ENCODE measurements at regions not wholly inside any gene's neighbourhood (a gene's known extent, or its start where the extent isn't known, plus 50 kb on each side); places are given as distances from the start of the nearest gene placed in this dataset.

- no peak for DNase-seq (ENCODE audit: low spot score)
Observed at GRCh38 chrX:49773993-49774392, 55.1 kb upstream of the PAGE4 start.

DNA sequence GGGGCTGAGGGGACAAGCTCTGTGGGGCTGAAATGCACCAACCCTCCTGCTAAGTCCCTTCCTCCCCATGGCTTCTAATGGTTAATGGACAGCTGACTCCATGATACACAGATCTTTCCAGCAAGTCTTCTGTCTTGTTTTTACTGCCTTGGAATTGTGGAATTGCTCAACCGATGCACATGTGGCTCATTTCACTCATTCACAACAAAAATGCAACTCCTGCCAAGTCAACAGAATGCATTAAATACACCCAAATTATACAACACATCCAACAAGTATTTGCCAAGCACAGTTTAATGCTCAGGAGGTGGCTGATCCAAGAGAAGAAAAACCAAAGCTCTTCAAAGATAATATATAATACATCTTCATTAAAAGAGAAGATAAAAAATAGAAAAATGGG is 61.9 kb upstream of the PAGE4 start:
- DNase-seq (ENCODE audit: low spot score), result no peak

DNA sequence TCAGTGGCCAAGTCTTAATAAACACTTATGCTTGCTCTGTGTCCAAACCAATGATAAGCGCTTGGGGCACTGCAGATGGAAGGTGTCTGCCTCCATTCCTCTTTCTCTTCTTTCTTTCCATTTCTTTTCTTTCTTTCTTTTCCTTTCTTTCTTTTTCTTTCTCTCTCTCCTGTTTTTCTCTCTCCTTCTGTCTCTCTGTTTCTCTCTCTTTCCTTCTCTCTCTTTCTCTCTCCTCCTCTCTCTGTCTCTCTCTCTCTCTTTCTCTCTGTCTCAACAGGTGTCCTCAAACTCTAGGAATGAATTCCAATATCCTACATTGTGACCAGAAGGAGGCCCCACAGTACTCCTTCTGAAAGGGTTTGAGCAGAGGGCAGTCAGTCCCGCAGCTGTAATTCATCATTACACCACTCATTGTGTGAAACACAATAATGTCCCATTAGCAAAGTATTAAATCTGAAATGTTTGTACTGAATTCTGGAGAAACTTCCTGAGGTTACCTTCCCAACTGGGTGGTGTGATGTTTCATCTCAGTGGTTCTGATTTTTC is 66.5 kb upstream of the PAGE1 start:
- DNase-seq (ENCODE audit: low spot score), result no peak

GRCh38 chrX:49761481-49761880 is 65.7 kb upstream of the PAGE1 start:
- peak; percentile 19 for DNase-seq (ENCODE audit: low spot score)

- no peak for DNase-seq (ENCODE audit: low spot score)
Observed at GRCh38 chrX:49760290-49760890, 64.6 kb upstream of the PAGE1 start.

GRCh38 chrX:49756692-49757091 is 60.9 kb upstream of the PAGE1 start:
- DNase-seq (ENCODE audit: low spot score), result no peak

GRCh38 chrX:49754233-49754857 is 58.6 kb upstream of the PAGE1 start:
- DNase-seq (ENCODE audit: low spot score), result peak; percentile 37

- DNase-seq (ENCODE audit: low spot score), result no peak
Observed at GRCh38 chrX:49753691-49754090, 57.9 kb upstream of the PAGE1 start.

- no peak for DNase-seq (ENCODE audit: low spot score)
Observed at GRCh38 chrX:49748211-49748956, 52.6 kb upstream of the PAGE1 start.

DNA sequence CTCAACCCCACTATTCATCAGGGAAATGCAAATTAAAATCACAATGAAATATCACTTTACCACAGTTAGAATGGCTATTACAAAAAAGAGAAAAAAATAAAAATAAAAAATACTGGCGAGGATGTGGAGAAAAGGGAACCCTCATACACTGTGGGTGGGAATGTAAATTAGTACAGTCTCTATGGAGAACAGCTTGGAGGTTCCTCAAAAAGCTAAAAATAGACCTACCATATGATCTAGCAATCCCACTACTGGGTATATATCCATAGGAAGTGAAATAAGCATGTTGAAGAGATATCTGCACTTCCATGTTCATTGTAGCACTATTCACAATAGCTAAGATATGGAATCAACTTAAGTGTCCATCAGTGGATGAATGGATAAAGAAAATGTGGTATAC is 50.5 kb upstream of the PAGE1 start:
- DNase-seq (ENCODE audit: low spot score), result no peak

Data from AG08395 (cell line).